H1 (cell line): ENCODE measurements at regions not wholly inside any gene's neighbourhood (a gene's known extent, or its start where the extent isn't known, plus 50 kb on each side); places are given as distances from the start of the nearest gene placed in this dataset.

Experiments used
- CTCF ChIA-PET: fragments of 300-600 bp; sonication (Branson Sonifier 250); formaldehyde crosslinking; loops from one replicate; lab custom pipeline; 2021; ENCODE audit not compliant: partially characterized antibody; lab: Charles Lee
- POLR2A ChIA-PET: fragments of 300-600 bp; sonication (Branson Sonifier 250); formaldehyde crosslinking; loops from one replicate; lab custom pipeline; 2021; ENCODE audit warnings: inconsistent platforms; ENCODE audit not compliant: partially characterized antibody; lab: Charles Lee
- DNase-seq, 2 experiments: peaks; one replicate each; pipeline versions ENCODE4 v3.0.0 to v3.0.0-alpha.2; 2010 to 2022; ENCODE audit warnings: low spot score in 2 of 2, low read depth in 1 of 2, mixed read lengths in 1 of 2
- FAIRE-seq: peaks from 2 replicates; lab custom pipeline; 2011; peaks lifted over from hg19 to GRCh38; lab: Jason Lieb, UNC
- H2AFZ ChIP-seq: 2 replicates; pipeline ENCODE4 v1.8.1; 2012; ENCODE audit warnings: low read length, inconsistent platforms
- H2AK5ac ChIP-seq: 2 replicates; pipeline ENCODE4 v1.6.1; 2013; ENCODE audit warnings: low read depth, low read length
- H2BK120ac ChIP-seq: replicated peaks from 2 replicates; pipeline ENCODE3; 2013; ENCODE audit warnings: low read depth, low read length, inconsistent platforms
- H2BK12ac ChIP-seq: 2 replicates; pipeline ENCODE4 v1.6.1; 2013; ENCODE audit warnings: low read depth, low read length
- H2BK15ac ChIP-seq: 2 replicates; pipeline ENCODE4 v1.6.1; 2013; ENCODE audit warnings: low read length
- H2BK20ac ChIP-seq: 2 replicates; pipeline ENCODE4 v1.6.1; 2013; ENCODE audit warnings: low read length
- H2BK5ac ChIP-seq: 2 replicates; pipeline ENCODE4 v1.6.1; 2013; ENCODE audit warnings: low read depth, low read length
- H3K14ac ChIP-seq: 2 replicates; pipeline ENCODE4 v1.6.1; 2013; ENCODE audit warnings: inconsistent platforms; ENCODE audit not compliant: insufficient read length
- H3K18ac ChIP-seq: 2 replicates; pipeline ENCODE4 v1.6.1; 2013; ENCODE audit warnings: low read length; ENCODE audit errors: extremely low read depth
- H3K23ac ChIP-seq: 2 replicates; pipeline ENCODE4 v1.6.1; 2013; ENCODE audit warnings: inconsistent platforms; ENCODE audit not compliant: insufficient read length
- H3K23me2 ChIP-seq: 2 replicates; pipeline ENCODE4 v1.6.1; 2013; ENCODE audit warnings: low read depth, low read length
- H3K27ac ChIP-seq: 2 replicates; pipeline ENCODE4 v1.6.1; 2011; ENCODE audit warnings: low read depth, low read length, inconsistent platforms
- H3K27me3 ChIP-seq, 4 experiments: replicated peaks in 1 of 4; 1 replicate in 1 of 4; 2 replicates in 3 of 4; pipeline versions ENCODE4 v1.6.1 to v1.8.1; 2011 to 2013; ENCODE audit warnings: low read length in 3 of 4, mild to moderate bottlenecking in 3 of 4, inconsistent platforms in 2 of 4, mixed read lengths in 2 of 4, moderate library complexity in 1 of 4; ENCODE audit not compliant: control insufficient read depth in 3 of 4, insufficient read depth in 3 of 4; ENCODE audit errors: extremely low read depth in 1 of 4
- H3K36me3 ChIP-seq, 4 experiments: 2 replicates each; pipeline versions ENCODE4 v1.6.1 to v1.8.1; 2011 to 2013; ENCODE audit warnings: mild to moderate bottlenecking in 4 of 4, low read length in 3 of 4, moderate library complexity in 2 of 4, control low read depth in 1 of 4, inconsistent platforms in 1 of 4; ENCODE audit not compliant: insufficient read depth in 4 of 4, control insufficient read depth in 2 of 4
- H3K4ac ChIP-seq: replicated peaks from 2 replicates; pipeline ENCODE3; 2013; ENCODE audit warnings: low read length, low read depth, mixed read lengths, inconsistent platforms; ENCODE audit not compliant: insufficient read length
- H3K4me1 ChIP-seq, 4 experiments: replicated peaks in 1 of 4; 1 replicate in 1 of 4; 2 replicates in 3 of 4; pipeline versions ENCODE4 v1.6.1 to v1.8.1; 2011 to 2013; ENCODE audit warnings: low read length in 3 of 4, inconsistent platforms in 2 of 4, mixed read lengths in 1 of 4; ENCODE audit not compliant: insufficient read depth in 4 of 4, control insufficient read depth in 3 of 4
- H3K4me2 ChIP-seq, 2 experiments: 2 replicates each; pipeline versions ENCODE4 v1.6.1 to v1.8.1; 2011 to 2013; ENCODE audit warnings: low read depth in 2 of 2, low read length in 2 of 2, control low read depth in 1 of 2, inconsistent platforms in 1 of 2, mild to moderate bottlenecking in 1 of 2; ENCODE audit not compliant: insufficient read depth in 1 of 2
- H3K4me3 ChIP-seq, 4 experiments: fragments of 200-600, 300-600 bp in 1 of 4; sonication (generic), shearing (Covaris generic), sonication (Bioruptor Twin) in 1 of 4; 2 replicates each; pipeline versions ENCODE4 v1.5.1 to v1.8.1; 2011 to 2016; ENCODE audit warnings: low read length in 4 of 4, low read depth in 3 of 4, control low read depth in 2 of 4, inconsistent platforms in 2 of 4, mild to moderate bottlenecking in 2 of 4, mixed read lengths in 1 of 4, moderate library complexity in 1 of 4; ENCODE audit not compliant: insufficient read depth in 2 of 4; ENCODE audit errors: extremely low read depth in 1 of 4
- H3K56ac ChIP-seq: replicated peaks from 2 replicates; pipeline ENCODE3; 2013; ENCODE audit warnings: low read depth, mild to moderate bottlenecking, mixed read lengths, low read length, inconsistent platforms; ENCODE audit not compliant: insufficient read length
- H3K79me1 ChIP-seq: 2 replicates; pipeline ENCODE4 v1.6.1; 2013; ENCODE audit warnings: low read depth, low read length, control low read depth
- H3K79me2 ChIP-seq, 2 experiments: 2 replicates each; pipeline versions ENCODE4 v1.6.1 to v1.8.1; 2012 to 2013; ENCODE audit warnings: low read length in 2 of 2, mild to moderate bottlenecking in 2 of 2, inconsistent platforms in 1 of 2; ENCODE audit not compliant: insufficient read depth in 2 of 2, control insufficient read depth in 1 of 2
- H3K9ac ChIP-seq, 4 experiments: replicated peaks in 1 of 4; 1 replicate in 1 of 4; 2 replicates in 3 of 4; pipeline versions ENCODE4 v1.6.1 to v1.8.1; 2011 to 2013; ENCODE audit warnings: low read depth in 3 of 4, low read length in 3 of 4, control low read depth in 2 of 4, mild to moderate bottlenecking in 2 of 4, moderate library complexity in 2 of 4, inconsistent platforms in 1 of 4; ENCODE audit errors: extremely low read depth in 1 of 4
- H3K9me3 ChIP-seq, 2 experiments: 2 replicates each; pipeline versions ENCODE4 v1.6.1 to v1.8.1; 2012 to 2013; ENCODE audit warnings: mild to moderate bottlenecking in 2 of 2, moderate library complexity in 2 of 2, control low read depth in 1 of 2, inconsistent platforms in 1 of 2, low read depth in 1 of 2, low read length in 1 of 2, mixed read lengths in 1 of 2; ENCODE audit not compliant: insufficient read depth in 2 of 2
- H4K20me1 ChIP-seq, 2 experiments: replicated peaks in 1 of 2; 2 replicates each; pipeline versions ENCODE3 to v1.8.1; 2011 to 2013; ENCODE audit warnings: inconsistent platforms in 2 of 2, low read length in 2 of 2, mild to moderate bottlenecking in 1 of 2; ENCODE audit not compliant: insufficient read depth in 2 of 2, control insufficient read depth in 1 of 2
- H4K5ac ChIP-seq: 2 replicates; pipeline ENCODE4 v1.6.1; 2013; ENCODE audit warnings: low read length, low read depth, mixed read lengths, inconsistent platforms; ENCODE audit not compliant: insufficient read length
- H4K8ac ChIP-seq: 2 replicates; pipeline ENCODE4 v1.8.0; 2013; ENCODE audit warnings: mild to moderate bottlenecking, moderate library complexity, low read length, inconsistent platforms; ENCODE audit not compliant: insufficient read depth; ENCODE audit errors: extremely low read depth
- H4K91ac ChIP-seq: replicated peaks from 2 replicates; pipeline ENCODE3; 2013; ENCODE audit warnings: low read length, mixed read lengths, inconsistent platforms; ENCODE audit not compliant: insufficient read length
- CBX5 ChIP-seq: fragments of 300-800, 300-1000 bp; sonication (generic); IDR thresholded peaks from 2 replicates; pipeline ENCODE4 v1.7.1; 2016; ENCODE audit warnings: antibody characterized with exemption, low read length, low read depth
- EP300 ChIP-seq, 2 experiments: IDR thresholded peaks; 1 replicate in 1 of 2; 2 replicates in 1 of 2; pipeline ENCODE4 v1.6.1; 2011 to 2012; ENCODE audit warnings: low read depth in 2 of 2, low read length in 2 of 2, mild to moderate bottlenecking in 2 of 2, borderline replicate concordance in 1 of 2, inconsistent platforms in 1 of 2, moderate library complexity in 1 of 2
- EZH2 ChIP-seq: fragments of 200-600 bp; sonication (generic); IDR thresholded peaks from 2 replicates; pipeline ENCODE4 v1.7.1; 2012; ENCODE audit warnings: low read depth, mild to moderate bottlenecking, moderate library complexity, low read length, inconsistent platforms; ENCODE audit not compliant: severe bottlenecking
- GABPA ChIP-seq: IDR thresholded peaks from 2 replicates; pipeline ENCODE4 v1.6.1; 2011; ENCODE audit warnings: mild to moderate bottlenecking, low read length, moderate library complexity, borderline replicate concordance; ENCODE audit not compliant: insufficient read depth
- HDAC6 ChIP-seq: IDR thresholded peaks from one replicate; pipeline ENCODE4 v1.7.1; 2012; ENCODE audit warnings: low read depth, mild to moderate bottlenecking, inconsistent platforms, low read length, moderate library complexity
- SP4 ChIP-seq: IDR thresholded peaks from 2 replicates; pipeline ENCODE4 v1.6.1; 2012; ENCODE audit warnings: low read length, inconsistent platforms
- SRF ChIP-seq: IDR thresholded peaks from 2 replicates; pipeline ENCODE4 v1.6.1; 2011; ENCODE audit warnings: mild to moderate bottlenecking, low read depth, low read length, moderate library complexity
- TAF7 ChIP-seq: optimal IDR thresholded peaks from 2 replicates; pipeline ENCODE3; 2011; ENCODE audit warnings: low read depth, mild to moderate bottlenecking, inconsistent platforms, low read length, moderate library complexity, borderline replicate concordance
- TBP ChIP-seq: IDR thresholded peaks from 2 replicates; pipeline ENCODE4 v1.6.1; 2011; ENCODE audit warnings: low read depth, low read length, improper control_type of control experiment
- TEAD4 ChIP-seq: IDR thresholded peaks from 2 replicates; pipeline ENCODE4 v1.6.1; 2012; ENCODE audit warnings: low read depth, low read length, inconsistent platforms, mixed read lengths
- WGBS, 2 experiments: shearing (Covaris generic) in 1 of 2; methylation state at CpG; one replicate each; pipeline versions ENCODE4 v1.1.6 to v1.1.7; 2013 to 2015; ENCODE audit warnings: low lambda C conversion rate in 2 of 2, mixed read lengths in 2 of 2, inconsistent platforms in 1 of 2, low coverage in 1 of 2, missing lambda C conversion rate in 1 of 2; ENCODE audit not compliant: insufficient replicate concordance in 2 of 2, insufficient coverage in 1 of 2, insufficient read length in 1 of 2; ENCODE audit errors: extremely low coverage in 1 of 2, missing lambda C conversion rate in 1 of 2; 5-methylcytosine and 5-hydroxymethylcytosine counted together

DNA sequence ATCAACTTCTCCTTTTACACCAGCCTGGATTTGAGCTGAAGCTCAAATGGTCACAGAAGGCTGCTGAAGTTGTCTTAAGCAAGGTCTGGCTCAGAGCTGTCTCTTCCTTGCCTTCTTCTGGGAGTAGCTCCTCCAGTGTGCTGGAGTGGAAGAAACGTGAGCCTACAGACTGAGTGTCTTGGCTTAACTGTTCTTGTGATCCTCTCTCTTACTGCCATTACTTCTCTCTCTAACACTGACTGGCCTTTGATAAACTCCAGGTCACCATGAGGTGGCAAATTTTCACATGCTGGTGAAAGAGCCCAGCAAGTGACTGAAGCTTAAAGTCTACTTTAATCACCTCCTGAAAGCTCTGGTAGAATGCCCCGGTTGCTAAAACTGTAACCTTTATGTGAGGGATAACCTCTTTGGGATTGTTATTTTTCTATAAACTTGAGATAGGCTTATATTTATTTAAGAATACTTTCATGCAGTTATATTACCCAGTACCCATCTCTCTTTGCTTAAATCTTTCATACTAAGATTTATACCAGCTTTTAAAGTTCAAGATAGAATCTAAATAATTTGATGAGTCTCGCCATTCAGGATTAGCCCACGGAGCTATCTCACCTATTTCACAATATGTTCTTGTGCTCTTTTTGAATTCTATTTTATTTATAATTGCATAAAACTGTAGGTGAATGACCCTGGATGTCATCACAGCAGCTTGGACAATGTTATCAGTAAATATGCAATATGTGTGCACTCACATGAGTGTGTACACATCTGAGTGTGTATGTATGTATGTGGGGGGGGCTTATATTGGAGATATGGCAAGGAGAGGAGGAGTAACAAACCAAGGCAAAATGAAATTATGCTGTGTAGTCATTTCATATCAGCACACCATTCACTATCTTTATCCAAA is 924.0 kb downstream of the LTN1 start:
- Histone ChIP-seq H2AK5ac (no peak overlapping the region), H3K27me3 (no peaks in the 10 kb centered on the region), H3K79me1 (no peaks in the 10 kb centered on the region), H3K23ac (no peak overlapping the region), H4K20me1 (no peaks in the 10 kb centered on the region), H3K4me1 (peaks cover 0 to 8% (median 3%) of the 10 kb centered on the region in 4 experiments; a peak in 3 of 7 replicates), H2AFZ (peak overlapping the region; percentile 90), H2BK20ac (0 out of 2 replicates have a peak overlapping the region, but pooled peaks have one; percentile 16), H3K36me3 (no peaks in the 10 kb centered on the region), H3K4me2 (peak overlapping the region in 1 of 2 experiments; percentile 47; a peak in 1 of 4 replicates), H4K5ac (no peak overlapping the region), H3K4ac (no peak overlapping the region), H3K56ac (no peak overlapping the region), H3K23me2 (no peaks in the 10 kb centered on the region), H4K8ac (no peak overlapping the region), H2BK15ac (no peak overlapping the region; the same call in 1 of the 2 replicates), H4K91ac (no peak overlapping the region), H3K79me2 (no peaks in the 10 kb centered on the region), H2BK5ac (no peak overlapping the region), H3K14ac (no peak overlapping the region), H3K9me3 (no peaks in the 10 kb centered on the region), H2BK12ac (0 out of 2 replicates have a peak overlapping the region, but pooled peaks have one; percentile 40), H3K27ac (no peak overlapping the region), H3K9ac (no peak overlapping the region; a peak in 1 of 7 replicates), H2BK120ac (peak overlapping the region; percentile 30), H3K18ac (peak overlapping the region; percentile 51; the same call in 1 of the 2 replicates), H3K4me3 (peak overlapping the region in 1 of 4 experiments; percentile 34; a peak in 1 of 8 replicates)
- ChIA-PET POLR2A (interaction anchor here (1.9 kb wide), 1 partner anchor 257 kb away, joined by 4 read pairs; no protein-coding TSS in a partner anchor), CTCF (interaction anchor here (0.8 to 1.6 kb wide), 3 partner anchors 9 to 677 kb away, joined by 3 to 6 read pairs (median 5); no protein-coding TSS in a partner anchor)
- 83% methylated on average over 4 of the region's 4 CpGs; no CpG with 5 or more reads in 1 of the 2 experiments for WGBS, 2 experiments
- FAIRE-seq = no peak
- DNase-seq = no peak
- no peak for TF ChIP-seq SRF
- TF ChIP-seq HDAC6 = no peak
- TF ChIP-seq CBX5 = no peak
- no peak for TF ChIP-seq GABPA
- no peak for TF ChIP-seq TAF7
- no peak for TF ChIP-seq TEAD4
- TF ChIP-seq EP300 (IDR thresholded peaks at IDR 0.05; ENCODE audit: borderline replicate concordance in 1 of 2, low read depth in 2 of 2, low read length in 2 of 2) = no peak
- TF ChIP-seq SP4 = no peak
- TF ChIP-seq EZH2 = no peak
- no peak for TF ChIP-seq TBP
